PC-9 (cell line): ENCODE measurements at regions not wholly inside any gene's neighbourhood (a gene's known extent, or its start where the extent isn't known, plus 50 kb on each side); places are given as distances from the start of the nearest gene placed in this dataset.

ENCODE experiments used
- CTCF ChIP-seq: fragments of 200-600 bp; sonication (generic); conservative IDR thresholded peaks from 2 replicates; pipeline ENCODE4 v1.6.1; 2017; ENCODE audit warnings: mixed run types, antibody characterized with exemption, mild to moderate bottlenecking, moderate library complexity
- EZH2 ChIP-seq: fragments of 200-600 bp; sonication (generic); IDR thresholded peaks from 2 replicates; pipeline ENCODE4 v1.8.0; 2017; ENCODE audit warnings: antibody characterized with exemption, low read depth

- TF ChIP-seq CTCF (no peak), EZH2 (no peak)
These were observed 394.2 kb downstream of the ANKRD50 start for GRCh38 chr4:124318292-124318691.
